Fibroblast of lung (primary cell): ENCODE measurements at regions not wholly inside any gene's neighbourhood (a gene's known extent, or its start where the extent isn't known, plus 50 kb on each side); places are given as distances from the start of the nearest gene placed in this dataset.

ENCODE experiments used
- EZH2 ChIP-seq: IDR thresholded peaks from 2 replicates; pipeline ENCODE4 v1.5.1; 2012; ENCODE audit warnings: low read length, control low read depth, mild to moderate bottlenecking; ENCODE audit errors: missing control alignments
- TF ChIP-seq, protein P1 (sequence below), 2 donors: IDR thresholded peaks in 1 of 2; conservative IDR thresholded peaks in 1 of 2; 1 replicate in 1 of 2; 2 replicates in 1 of 2; pipeline ENCODE4 v1.5.1; 2011 to 2012; ENCODE audit warnings: low read length in 2 of 2, control low read depth in 1 of 2, inconsistent platforms in 1 of 2, low read depth in 1 of 2, mild to moderate bottlenecking in 1 of 2

DNA sequence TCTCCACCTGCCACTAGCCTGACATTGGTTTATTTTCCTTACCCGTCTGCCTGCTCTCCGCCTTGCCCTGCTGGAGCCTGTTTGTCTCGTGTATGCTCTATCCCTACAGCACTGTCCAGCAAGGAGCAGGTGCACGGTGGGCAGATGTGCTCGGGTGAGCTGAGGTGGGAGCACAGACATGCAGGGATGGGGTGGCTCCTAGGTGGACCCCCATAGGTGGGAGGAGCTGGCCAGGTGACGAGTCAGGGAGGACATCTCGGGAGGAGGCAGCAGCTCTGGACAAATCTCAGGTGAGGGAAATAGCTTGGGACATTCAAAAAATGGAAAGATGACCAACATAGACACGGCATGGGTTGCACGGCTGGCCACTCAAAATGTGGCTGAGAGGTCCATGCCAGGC is 89.2 kb upstream of the SHANK2 start:
- TF ChIP-seq, protein P1, sequence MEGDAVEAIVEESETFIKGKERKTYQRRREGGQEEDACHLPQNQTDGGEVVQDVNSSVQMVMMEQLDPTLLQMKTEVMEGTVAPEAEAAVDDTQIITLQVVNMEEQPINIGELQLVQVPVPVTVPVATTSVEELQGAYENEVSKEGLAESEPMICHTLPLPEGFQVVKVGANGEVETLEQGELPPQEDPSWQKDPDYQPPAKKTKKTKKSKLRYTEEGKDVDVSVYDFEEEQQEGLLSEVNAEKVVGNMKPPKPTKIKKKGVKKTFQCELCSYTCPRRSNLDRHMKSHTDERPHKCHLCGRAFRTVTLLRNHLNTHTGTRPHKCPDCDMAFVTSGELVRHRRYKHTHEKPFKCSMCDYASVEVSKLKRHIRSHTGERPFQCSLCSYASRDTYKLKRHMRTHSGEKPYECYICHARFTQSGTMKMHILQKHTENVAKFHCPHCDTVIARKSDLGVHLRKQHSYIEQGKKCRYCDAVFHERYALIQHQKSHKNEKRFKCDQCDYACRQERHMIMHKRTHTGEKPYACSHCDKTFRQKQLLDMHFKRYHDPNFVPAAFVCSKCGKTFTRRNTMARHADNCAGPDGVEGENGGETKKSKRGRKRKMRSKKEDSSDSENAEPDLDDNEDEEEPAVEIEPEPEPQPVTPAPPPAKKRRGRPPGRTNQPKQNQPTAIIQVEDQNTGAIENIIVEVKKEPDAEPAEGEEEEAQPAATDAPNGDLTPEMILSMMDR (conservative IDR thresholded peaks at IDR 0.05 in 1 of 2, IDR thresholded peaks at IDR 0.05 in 1 of 2; ENCODE audit: low read depth in 1 of 2, low read length in 2 of 2) = no peak
- no peak for TF ChIP-seq EZH2
